Peyer's patch (tissue), 4 donors: ENCODE measurements at regions not wholly inside any gene's neighbourhood (a gene's known extent, or its start where the extent isn't known, plus 50 kb on each side); places are given as distances from the start of the nearest gene placed in this dataset.

Source experiments
- DNase-seq, 3 donors: peaks; one replicate each; pipeline ENCODE4 v3.0.0-alpha.2; 2017 to 2019
- H3K27ac ChIP-seq, 4 donors: fragments of 200-600 bp; sonication (generic); one replicate each; pipeline ENCODE4 v1.5.1; 2016 to 2019
- H3K27me3 ChIP-seq, 2 donors: fragments of 200-600 bp; sonication (generic); one replicate each; pipeline ENCODE4 v1.5.1; 2019
- H3K36me3 ChIP-seq, 3 donors: fragments of 200-600 bp; sonication (generic); one replicate each; pipeline ENCODE4 v1.5.1; 2016 to 2019
- H3K4me1 ChIP-seq, 4 donors: fragments of 200-600 bp; sonication (generic); one replicate each; pipeline ENCODE4 v1.5.1; 2016 to 2019
- H3K4me3 ChIP-seq, 4 donors: fragments of 200-600 bp; sonication (generic); 1 replicate in 3 of 4; 2 replicates in 1 of 4; pipeline ENCODE4 v1.5.1; 2016 to 2019; ENCODE audit warnings: mild to moderate bottlenecking in 1 of 4
- H3K9me3 ChIP-seq, 4 donors: fragments of 200-600 bp; sonication (generic); one replicate each; pipeline ENCODE4 v1.5.1; 2016 to 2019; ENCODE audit warnings: mild to moderate bottlenecking in 1 of 4
- POLR2A ChIP-seq, 2 donors: fragments of 450-650 bp; IDR thresholded peaks; one replicate each; pipeline ENCODE4 v1.5.1; 2017; ENCODE audit warnings: antibody characterized with exemption in 2 of 2, mild to moderate bottlenecking in 2 of 2, moderate library complexity in 2 of 2
- TF ChIP-seq, protein P1 (sequence below), 6 experiments: fragments of 450-650 bp in 4 of 6; fragments of 200-600 bp in 2 of 6; sonication (generic) in 1 of 6; IDR thresholded peaks; one replicate each; pipeline ENCODE4 v1.5.1; 2017 to 2019; ENCODE audit warnings: antibody characterized with exemption in 6 of 6, mild to moderate bottlenecking in 3 of 6, moderate library complexity in 1 of 6

DNA sequence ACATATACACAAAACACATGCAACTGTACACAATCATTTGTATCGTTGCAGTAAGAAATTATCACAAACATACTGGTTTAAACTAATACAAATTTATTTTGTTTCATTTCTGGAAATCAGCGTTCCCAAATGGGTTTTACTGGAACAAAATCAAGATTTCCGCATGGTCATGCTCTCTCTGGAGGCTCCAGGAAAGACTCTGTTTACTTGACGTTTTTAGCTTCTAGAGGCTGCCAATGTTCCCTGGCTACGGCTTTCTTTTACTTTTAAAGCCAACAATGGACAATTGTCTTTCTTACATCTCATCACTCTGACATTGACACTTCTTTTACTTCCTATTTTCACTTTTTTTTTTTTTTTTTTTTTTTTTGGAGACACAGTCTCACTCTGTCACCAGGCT, 793.1 kb downstream of the CDH9 start:
- H3K4me3 ChIP-seq, result no peak overlapping the region
- H3K9me3 ChIP-seq, result no peaks in the 10 kb centered on the region
- H3K27ac ChIP-seq, result no peak overlapping the region
- H3K4me1 ChIP-seq, result no peaks in the 10 kb centered on the region
- H3K36me3 ChIP-seq, result no peaks in the 10 kb centered on the region
- TF ChIP-seq, protein P1, sequence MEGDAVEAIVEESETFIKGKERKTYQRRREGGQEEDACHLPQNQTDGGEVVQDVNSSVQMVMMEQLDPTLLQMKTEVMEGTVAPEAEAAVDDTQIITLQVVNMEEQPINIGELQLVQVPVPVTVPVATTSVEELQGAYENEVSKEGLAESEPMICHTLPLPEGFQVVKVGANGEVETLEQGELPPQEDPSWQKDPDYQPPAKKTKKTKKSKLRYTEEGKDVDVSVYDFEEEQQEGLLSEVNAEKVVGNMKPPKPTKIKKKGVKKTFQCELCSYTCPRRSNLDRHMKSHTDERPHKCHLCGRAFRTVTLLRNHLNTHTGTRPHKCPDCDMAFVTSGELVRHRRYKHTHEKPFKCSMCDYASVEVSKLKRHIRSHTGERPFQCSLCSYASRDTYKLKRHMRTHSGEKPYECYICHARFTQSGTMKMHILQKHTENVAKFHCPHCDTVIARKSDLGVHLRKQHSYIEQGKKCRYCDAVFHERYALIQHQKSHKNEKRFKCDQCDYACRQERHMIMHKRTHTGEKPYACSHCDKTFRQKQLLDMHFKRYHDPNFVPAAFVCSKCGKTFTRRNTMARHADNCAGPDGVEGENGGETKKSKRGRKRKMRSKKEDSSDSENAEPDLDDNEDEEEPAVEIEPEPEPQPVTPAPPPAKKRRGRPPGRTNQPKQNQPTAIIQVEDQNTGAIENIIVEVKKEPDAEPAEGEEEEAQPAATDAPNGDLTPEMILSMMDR (IDR thresholded peaks at IDR 0.05), result no peak
- no peak for TF ChIP-seq POLR2A (IDR thresholded peaks at IDR 0.05)
- no peaks in the 10 kb centered on the region for H3K27me3 ChIP-seq
- DNase-seq, result no peak

DNA sequence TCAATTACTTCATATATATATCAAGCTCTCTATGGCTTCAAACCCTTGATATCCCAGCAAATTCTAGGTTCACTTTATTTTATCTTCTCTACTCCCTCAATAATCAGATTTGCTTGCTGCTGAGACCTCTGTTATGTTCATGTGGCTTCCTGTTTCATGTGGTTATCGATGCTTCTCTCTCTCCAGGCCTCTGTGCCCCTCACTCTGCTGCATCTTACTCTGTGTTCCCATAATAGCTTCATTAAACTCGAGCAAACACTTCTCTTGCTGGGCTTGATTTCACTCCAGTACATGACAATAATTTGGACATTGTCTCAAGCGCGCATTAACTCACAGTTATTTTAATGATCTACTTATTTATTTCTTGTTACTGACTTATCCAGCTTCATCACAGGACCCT, 798.8 kb downstream of the CDH9 start:
- no peak for DNase-seq
- Histone ChIP-seq H3K27me3 (no peaks in the 10 kb centered on the region), H3K9me3 (peaks cover 0 to 7% (median 0%) of the 10 kb centered on the region in 4 donors)

DNA sequence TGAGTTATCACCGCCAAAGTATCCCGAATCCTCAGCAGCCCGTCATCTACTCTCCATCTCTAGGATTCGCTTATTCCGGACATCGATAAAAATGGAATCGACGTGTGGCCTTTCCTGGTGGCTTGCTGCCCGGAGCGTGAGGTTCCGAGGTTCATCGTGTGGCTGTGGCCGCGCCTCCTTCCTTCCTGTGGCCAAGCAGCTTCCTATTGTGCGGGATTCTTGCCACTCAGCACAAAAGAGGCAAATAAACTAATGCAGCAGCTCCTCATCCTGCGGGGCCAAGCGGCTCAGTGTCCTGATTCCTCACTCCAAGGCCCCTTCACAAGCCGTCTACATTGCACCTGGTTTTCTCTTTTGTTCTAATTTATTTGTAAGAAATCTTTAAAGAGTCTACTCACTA, 800.9 kb downstream of the CDH9 start:
- Histone ChIP-seq H3K36me3 (no peaks in the 10 kb centered on the region), H3K4me3 (no peak overlapping the region), H3K9me3 (peaks cover 0 to 10% (median 0%) of the 10 kb centered on the region in 4 donors), H3K27me3 (no peaks in the 10 kb centered on the region), H3K4me1 (no peaks in the 10 kb centered on the region), H3K27ac (no peak overlapping the region)
- no peak for DNase-seq
- TF ChIP-seq, protein P1 (IDR thresholded peaks at IDR 0.05), result no peak
- TF ChIP-seq POLR2A (IDR thresholded peaks at IDR 0.05), result no peak

More for the DNA sequence above, 798.8 kb downstream of the CDH9 start:
- Histone ChIP-seq H3K27ac (no peak overlapping the region), H3K4me1 (no peaks in the 10 kb centered on the region), H3K4me3 (no peak overlapping the region), H3K36me3 (no peaks in the 10 kb centered on the region)
- TF ChIP-seq, protein P1 (IDR thresholded peaks at IDR 0.05), result no peak
- TF ChIP-seq POLR2A (IDR thresholded peaks at IDR 0.05), result no peak

DNA sequence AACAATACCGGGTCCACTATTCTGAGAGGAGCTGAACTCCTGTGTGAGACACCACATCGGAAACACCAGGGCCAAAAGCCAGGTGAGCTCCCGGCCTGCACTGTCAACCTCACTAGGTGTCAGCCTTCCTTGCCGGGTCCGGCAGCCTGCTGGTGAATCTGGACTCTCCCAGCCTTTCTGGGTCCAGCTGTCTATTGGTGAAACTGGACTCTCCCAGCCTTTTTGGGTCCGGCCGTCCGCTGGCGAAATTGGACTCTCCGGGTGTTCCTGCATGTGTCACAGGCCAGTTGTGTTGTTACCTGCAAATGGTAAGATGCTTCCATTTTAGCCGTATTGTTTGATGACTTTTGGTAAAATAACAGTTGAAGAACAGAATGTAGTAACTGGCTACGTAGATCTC, 801.5 kb downstream of the CDH9 start:
- H3K4me1 ChIP-seq, result no peaks in the 10 kb centered on the region
- H3K4me3 ChIP-seq, result no peak overlapping the region
- TF ChIP-seq, protein P1 (IDR thresholded peaks at IDR 0.05), result no peak
- no peak for TF ChIP-seq POLR2A (IDR thresholded peaks at IDR 0.05)
- H3K27me3 ChIP-seq, result no peaks in the 10 kb centered on the region
- no peak for DNase-seq
- no peak overlapping the region for H3K27ac ChIP-seq
- H3K36me3 ChIP-seq, result no peaks in the 10 kb centered on the region
- peaks cover 0 to 11% (median 0%) of the 10 kb centered on the region in 4 donors for H3K9me3 ChIP-seq

DNA sequence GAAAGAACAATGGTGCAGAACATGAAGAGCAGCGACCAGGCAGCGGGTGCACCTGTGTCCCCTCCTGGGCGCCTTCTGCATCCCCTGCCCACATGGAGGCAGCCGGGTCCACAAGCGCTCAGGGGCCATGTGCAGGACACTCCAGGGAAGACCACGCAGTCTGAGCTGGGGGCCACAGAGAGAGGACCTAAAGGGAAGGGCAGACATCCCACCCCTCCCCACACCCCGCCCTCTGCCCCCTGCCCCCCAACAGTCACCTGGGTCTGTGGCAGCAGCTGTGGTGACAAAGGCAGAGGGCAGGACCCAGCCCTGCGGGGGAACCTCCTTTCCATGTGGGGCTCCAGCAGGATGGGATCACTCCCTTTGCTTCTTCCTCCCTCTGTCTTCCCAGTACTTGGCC, 805.7 kb downstream of the CDH9 start:
- TF ChIP-seq, protein P1 (IDR thresholded peaks at IDR 0.05), result no peak
- TF ChIP-seq POLR2A (IDR thresholded peaks at IDR 0.05), result no peak
- Histone ChIP-seq H3K36me3 (no peaks in the 10 kb centered on the region), H3K27ac (no peak overlapping the region), H3K9me3 (peaks cover 0 to 14% (median 0%) of the 10 kb centered on the region in 4 donors), H3K4me3 (no peak overlapping the region), H3K27me3 (no peaks in the 10 kb centered on the region), H3K4me1 (no peaks in the 10 kb centered on the region)
- DNase-seq, result no peak

DNA sequence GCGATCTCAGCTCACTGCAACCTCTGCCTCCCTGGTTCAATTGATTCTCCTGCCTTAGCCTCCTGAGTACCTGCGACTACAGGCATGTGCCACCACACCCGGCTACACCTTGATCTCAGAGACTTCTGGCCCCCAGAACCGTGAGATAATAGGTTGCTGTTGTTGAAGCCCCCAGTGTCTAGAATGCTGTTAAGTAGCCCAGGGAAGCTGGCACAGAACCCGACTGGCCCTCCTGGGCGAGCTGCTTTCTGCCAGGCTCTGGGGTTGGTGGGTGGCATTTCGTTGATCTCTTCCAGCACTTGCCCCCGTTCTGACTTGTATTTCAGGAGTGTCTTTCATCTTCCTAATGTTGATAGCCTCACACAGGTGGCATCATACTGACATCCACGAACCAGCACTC, 807.1 kb downstream of the CDH9 start:
- DNase-seq, result no peak
- Histone ChIP-seq H3K4me3 (no peak overlapping the region), H3K36me3 (no peaks in the 10 kb centered on the region), H3K27me3 (no peaks in the 10 kb centered on the region), H3K4me1 (no peaks in the 10 kb centered on the region), H3K27ac (no peak overlapping the region), H3K9me3 (peaks cover 0 to 7% (median 0%) of the 10 kb centered on the region in 4 donors)
- TF ChIP-seq, protein P1 (IDR thresholded peaks at IDR 0.05), result no peak
- no peak for TF ChIP-seq POLR2A (IDR thresholded peaks at IDR 0.05)
